ENCODE measurements at regions not wholly inside any gene's neighbourhood (a gene's known extent, or its start where the extent isn't known, plus 50 kb on each side); places are given as distances from the start of the nearest gene placed in this dataset.

- DNase-seq, result no peak
These were observed 1126.1 kb upstream of the LRRN3 start for GRCh38 chr7:109964780-109965179.

- no peak for DNase-seq
These were observed 1123.5 kb upstream of the LRRN3 start for GRCh38 chr7:109967406-109967805.

DNA sequence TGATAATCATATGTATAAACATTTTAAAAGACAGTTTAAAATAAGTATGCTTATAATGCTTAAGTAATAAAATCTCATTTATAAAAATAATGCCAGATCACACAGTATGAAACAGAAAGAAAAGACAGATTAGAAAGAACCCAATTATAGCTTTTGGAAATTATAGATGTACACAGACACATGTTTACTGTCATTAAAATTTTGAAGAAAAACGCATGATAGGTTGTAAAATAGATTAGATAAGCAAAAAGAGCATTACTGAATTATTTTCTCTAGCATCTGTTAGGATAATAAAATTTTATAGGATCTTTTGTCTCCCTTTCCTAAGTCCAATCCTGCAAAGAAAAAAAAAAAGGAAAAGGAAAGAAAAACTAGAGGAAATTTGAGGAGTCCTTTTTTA, 1107.3 kb upstream of the LRRN3 start:
- DNase-seq, result no peak

- DNase-seq, result no peak
These were observed 1106.2 kb upstream of the LRRN3 start for GRCh38 chr7:109984729-109985128.

DNA sequence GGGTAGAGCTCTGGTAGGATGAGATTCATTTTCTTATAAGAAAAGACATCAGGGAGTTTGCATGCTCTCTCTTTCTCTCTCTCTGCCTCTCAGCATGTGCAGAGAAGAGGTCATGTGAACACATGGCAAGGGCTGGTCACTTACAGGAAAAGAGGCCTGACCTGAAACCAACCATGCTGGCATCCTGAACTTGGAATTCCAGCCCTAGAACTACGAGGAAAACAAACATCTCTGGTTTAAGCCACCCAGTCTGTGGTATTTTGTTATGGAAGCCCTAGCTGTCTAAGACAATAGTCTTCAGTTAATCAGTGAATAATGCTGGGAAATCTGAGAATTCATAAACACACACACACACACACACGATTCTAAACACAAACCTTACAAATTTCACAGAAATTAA, 1104.2 kb upstream of the LRRN3 start:
- DNase-seq, result no peak

DNA sequence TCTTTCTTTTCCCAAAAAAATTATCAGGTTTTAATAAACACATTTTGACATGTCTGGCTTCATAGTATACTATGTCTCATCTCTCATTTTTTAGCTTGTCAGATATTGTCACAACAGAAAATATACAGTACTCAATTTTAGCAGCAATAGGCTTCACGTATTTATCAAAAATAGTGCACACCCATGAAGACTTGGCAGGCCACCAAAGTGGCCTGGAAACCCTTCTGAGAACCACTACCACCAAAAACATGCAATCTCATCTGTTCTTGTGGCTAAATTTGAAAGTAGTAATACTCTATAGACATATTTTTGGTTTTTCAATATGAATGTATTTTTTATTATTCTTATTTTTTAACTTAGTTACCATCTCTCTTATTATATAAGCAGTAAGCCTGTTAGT, 1094.5 kb upstream of the LRRN3 start:
- no peak for DNase-seq

GRCh38 chr7:109996927-109997326, 1094.0 kb upstream of the LRRN3 start:
- no peak for DNase-seq

DNA sequence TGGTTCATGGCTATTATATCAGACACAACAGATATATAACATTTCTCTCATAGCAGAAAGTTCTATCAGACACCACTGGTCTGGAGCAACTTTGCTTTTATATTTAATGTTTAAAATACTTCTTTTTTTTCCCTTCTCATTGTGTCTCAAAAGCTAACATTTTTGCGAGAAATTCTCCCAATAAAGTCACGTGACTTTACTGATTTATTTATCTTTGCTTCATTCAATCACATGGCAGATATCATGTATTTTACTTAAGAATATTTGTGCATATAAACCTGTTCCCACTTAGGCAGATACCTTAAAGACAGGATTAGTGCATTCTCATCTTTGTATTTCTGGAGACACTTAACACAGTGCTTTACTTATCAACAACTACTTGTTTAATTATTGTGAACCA, 1093.1 kb upstream of the LRRN3 start:
- DNase-seq, result no peak

DNA sequence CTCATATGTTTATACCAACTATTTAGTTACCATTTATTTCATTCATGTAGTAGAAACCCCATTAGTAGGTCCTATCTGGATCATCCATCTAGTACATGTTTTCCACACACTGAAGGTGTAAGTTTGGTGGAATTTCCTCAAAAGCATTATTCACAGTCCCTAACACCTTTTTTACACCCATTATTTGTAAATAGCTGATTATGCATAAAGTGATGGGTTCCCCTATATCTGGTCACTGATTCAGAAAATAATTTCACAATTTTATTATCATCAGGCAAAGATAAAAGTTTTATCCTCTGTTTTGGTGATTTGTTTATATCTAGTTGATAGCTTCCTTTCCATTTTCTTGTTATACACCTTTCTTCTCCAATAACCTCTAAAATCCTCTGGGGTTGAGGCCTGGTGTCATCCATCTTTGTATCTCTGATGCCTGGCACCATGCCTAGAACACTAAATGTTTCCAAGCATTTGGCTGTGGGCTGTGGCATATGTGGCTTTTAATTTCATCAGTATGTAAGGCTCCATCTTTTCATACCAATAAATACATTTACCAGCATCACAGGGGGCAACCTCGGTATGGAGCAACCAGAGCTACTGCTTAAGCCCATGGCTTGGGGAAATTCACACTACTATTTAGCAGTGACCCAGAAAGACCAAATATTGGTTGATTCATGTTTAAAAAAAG, 1089.5 kb upstream of the LRRN3 start:
- no peak for DNase-seq

GRCh38 chr7:110003827-110004226, 1087.1 kb upstream of the LRRN3 start:
- DNase-seq, result no peak

DNA sequence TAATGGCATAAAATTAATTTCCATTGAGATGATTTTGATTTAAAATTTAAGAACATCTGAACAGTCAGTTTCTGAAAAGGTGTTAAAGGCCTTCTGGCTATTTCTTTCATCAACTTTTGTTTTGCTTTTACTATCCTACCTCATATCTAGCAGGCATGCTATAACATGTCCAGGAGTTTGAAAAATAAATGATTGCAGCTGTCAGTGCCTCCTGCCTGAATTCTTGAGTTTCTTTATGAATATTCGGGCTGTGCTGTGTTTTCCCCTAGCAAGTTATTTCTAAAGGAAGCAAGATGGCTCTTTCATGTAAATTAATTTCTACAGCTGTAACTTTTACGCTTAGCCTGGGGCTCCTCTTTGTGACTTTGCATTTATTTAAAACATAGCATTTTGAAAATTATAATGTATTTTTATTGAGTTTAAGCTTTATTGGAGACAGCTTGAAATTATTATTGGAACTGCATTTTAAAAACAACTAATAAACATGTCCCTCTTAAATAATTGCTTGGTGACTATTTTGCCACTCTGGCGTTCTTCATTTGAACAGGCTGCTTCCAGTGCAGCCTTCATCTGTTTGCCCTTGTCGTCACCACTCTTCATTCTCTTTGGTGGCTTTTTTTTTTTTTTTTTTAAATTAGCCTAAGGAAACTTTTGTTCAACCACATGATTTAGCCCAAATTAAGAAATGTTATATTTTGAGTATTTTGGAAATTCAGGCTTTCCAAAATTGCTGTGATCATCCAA, 1083.4 kb upstream of the LRRN3 start:
- DNase-seq, result no peak

GRCh38 chr7:110010359-110010758, 1080.6 kb upstream of the LRRN3 start:
- no peak for DNase-seq

GRCh38 chr7:110017405-110017804, 1073.5 kb upstream of the LRRN3 start:
- no peak for DNase-seq

DNA sequence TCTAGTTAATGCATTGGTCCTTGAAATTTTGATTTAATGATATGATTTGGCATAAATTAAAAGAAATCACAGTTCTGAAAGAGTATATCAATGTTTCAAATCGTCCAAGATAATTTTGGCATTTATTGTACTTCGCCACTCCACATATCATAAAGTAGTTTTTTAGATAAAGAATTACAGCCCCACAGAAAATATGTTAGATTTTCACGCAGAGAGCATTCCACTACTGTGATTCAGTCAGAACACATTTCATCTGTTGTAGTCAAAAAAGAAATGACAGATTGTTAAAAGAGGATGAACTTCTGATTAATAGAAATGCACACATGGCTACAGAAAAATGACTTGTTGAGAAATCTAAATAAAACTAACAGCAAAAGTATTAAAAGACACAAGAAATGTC, 1063.5 kb upstream of the LRRN3 start:
- DNase-seq, result no peak

- DNase-seq, result no peak
These were observed 1047.4 kb upstream of the LRRN3 start for GRCh38 chr7:110043519-110043918.

DNA sequence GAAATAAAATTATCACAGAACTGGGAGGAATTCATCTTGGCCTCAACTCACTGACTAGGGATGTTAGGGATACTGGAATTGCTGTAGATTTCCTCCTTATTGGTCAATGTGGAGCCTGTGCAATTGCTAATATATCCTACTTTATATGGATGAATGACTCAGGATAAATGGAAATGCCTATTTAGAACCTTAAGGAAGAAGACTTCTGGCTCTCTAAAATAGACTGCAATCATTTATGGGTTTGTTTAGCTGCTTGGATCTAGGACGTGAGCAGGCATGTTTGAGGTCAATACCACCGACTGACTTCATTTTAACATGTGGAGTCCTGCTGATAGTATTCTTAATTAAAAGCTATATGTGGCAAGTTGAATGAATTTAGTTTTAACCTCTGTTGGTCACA, 1040.1 kb upstream of the LRRN3 start:
- no peak for DNase-seq

DNA sequence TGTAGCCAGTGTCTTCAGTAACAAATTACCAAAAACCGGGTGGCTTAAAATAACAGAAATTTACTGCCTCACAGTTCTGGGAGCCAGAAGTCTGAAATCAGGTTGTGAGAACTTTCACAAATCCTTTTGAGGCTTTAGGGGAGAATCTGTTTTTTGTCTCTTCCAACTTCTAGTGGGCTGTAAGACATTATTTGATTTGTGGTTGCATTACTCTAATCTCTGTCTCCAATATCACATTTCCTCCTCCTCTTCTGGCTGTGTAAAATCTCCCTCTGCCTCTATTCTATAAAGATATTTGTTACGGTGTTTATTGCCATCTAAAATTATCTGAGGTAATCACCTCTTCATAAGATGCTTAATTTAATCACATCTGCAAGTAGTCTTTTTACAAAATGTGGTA, 1039.6 kb upstream of the LRRN3 start:
- no peak for DNase-seq

DNA sequence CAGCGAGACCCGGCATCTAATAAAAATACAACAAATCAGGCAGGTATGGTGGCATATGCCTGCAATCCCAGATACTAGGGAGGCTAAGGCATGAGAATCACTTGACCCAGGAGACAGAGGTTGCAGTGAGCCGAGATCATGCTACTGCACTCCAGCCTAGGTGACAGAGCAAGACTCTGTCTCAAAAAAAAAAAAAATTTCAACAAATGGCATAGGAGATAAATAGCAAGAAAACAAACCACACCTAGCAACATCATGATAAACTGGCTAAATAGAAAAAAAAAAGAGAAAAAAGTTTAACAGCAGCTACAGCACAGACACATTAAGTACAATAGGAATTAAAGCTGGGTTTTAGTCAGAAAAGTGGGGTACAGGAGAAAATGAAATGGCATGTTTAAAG, 1034.6 kb upstream of the LRRN3 start:
- no peak for DNase-seq

DNA sequence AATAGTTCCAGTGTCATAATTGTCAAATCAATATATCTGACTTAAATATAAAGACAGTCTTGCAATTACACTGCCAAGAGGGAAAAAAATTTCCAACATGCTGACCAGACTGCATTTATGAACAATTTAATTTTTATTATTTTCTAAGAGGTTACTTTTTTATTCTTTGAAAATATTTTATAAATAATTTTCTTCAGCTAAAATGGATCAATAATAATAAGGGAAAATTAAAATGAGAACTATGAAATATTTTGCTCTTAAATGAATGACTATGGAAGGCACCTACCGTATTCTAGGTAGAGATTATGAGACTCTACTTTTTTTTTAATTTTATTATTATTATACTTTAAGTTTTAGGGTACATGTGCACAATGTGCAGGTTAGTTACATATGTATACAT, 1032.5 kb upstream of the LRRN3 start:
- DNase-seq, result no peak

GRCh38 chr7:110061387-110061786, 1029.5 kb upstream of the LRRN3 start:
- no peak for DNase-seq

DNA sequence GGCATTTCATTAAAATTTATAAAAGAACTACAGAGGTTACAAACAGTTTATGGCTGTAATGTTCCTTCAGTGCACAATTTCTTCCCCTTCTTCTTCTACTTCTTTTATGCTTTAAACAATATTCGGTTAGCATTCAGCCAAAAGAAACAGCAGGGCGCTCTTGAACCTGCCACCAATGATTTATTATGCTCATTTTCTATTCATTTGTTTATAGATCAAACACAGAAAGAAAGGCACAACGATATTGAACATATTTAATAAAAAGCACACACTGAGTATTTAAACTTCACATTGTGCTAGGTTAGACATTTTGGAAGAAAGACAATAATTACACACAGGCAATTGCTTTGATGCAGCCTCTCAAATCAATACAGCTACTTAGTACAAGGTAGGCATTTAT, 1025.8 kb upstream of the LRRN3 start:
- DNase-seq, result no peak

DNA sequence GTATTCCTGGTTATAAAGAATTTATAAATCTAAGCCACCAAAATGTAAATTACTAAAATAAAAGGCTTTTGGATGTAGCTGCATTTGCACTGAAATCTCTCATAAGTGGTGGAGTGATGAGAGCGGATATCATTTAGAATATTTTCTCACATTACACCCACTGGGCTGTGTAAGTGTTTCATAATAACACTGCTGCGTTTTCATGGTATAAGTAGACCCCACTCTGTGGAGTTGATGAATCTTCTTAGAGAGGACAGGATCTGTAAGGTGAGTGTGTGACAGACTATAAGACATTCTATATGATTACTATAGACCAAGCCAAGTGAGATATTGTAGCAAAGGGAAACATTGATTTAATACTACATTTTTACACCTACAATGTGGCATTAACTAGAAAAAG, 1024.1 kb upstream of the LRRN3 start:
- no peak for DNase-seq

GRCh38 chr7:110071192-110071591, 1019.7 kb upstream of the LRRN3 start:
- DNase-seq, result no peak

- DNase-seq, result no peak
These were observed 1015.5 kb upstream of the LRRN3 start for GRCh38 chr7:110075450-110075849.

- no peak for DNase-seq
These were observed 1014.7 kb upstream of the LRRN3 start for GRCh38 chr7:110076194-110076593.

All from cerebellar nuclear complex (tissue), 1 donor.